ENCODE measurements at regions not wholly inside any gene's neighbourhood (a gene's known extent, or its start where the extent isn't known, plus 50 kb on each side); places are given as distances from the start of the nearest gene placed in this dataset.
"Not testable (repeated sequence)": the region's sequence is repeated elsewhere in the genome, so short reads cannot be mapped to it uniquely, and the experiment has no call there.

DNA sequence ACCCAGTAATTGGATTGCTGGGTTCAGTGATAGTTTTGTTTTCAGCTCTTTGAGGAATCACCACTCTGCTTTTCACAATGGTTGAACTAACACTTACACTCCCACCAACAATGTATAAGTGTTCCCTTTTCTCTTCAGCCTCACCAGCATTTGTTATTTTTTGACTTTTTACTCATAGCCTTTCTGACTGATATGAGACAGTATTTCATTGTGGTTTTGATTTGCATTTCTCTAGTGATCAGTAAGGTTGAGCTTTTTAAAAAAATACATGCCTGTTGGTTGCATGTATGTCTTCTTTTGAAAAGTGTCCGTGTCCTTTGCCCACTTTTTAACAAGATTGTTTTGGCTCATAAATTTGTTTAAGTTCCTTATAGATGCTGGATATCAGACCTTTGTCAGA, 185.7 kb upstream of the CCNH start:
- DNase-seq, result no peak

DNA sequence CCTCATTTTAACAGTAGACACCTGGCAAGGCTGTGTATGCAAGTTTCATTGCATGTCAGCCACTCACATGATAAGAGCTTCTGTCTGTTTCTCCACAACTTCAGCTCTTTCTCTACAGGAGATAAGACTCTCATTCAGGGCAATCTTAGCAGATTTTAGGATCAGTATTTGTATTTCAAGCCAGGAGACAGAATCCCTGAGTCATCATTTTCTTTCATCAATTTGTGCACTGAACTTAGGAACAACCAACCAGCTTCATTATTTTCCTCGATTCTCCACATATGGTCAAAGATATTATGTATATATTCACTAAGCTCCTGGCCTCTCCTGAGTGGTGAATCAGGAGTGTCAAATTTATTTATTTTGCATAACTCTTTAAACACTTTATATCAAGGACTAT, 181.8 kb upstream of the CCNH start:
- DNase-seq, result no peak

DNA sequence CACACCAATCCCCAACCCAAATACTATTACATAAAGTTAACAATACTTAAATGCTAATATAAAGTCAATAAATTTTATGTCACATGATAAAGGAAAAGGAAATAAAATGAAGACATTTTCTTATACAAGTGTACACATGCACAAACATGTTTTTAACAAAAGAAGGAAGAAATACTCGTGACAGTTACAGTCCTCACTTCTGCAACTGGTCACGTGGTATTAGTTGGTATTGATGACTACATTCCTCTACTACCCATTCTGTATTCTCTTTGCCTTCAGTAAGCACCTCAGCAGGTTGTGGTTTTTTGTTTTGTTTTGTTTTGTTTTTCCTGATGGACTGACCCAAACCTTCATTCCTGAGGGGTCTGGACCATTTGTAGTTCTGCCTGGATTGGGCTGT, 176.9 kb upstream of the CCNH start:
- no peak for DNase-seq

DNA sequence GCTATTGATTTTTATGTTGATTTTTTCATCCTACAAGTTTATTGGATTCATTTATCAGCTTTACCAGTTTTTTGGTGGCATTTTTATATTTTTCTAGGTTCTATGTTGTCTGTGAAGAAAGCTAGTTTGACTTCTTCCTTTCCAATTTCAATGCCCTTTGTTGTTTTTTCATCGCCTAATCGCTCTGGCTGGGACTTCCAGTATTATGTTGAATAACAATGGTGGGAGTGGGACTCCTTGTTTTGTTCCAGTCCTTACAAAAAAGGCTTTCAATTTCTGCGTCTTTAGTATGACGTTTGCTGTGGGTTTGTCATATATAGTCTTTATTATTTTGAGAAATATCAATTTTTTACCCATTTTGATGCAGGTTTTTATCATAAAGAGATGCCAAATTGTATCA, 175.6 kb upstream of the CCNH start:
- no peak for DNase-seq

DNA sequence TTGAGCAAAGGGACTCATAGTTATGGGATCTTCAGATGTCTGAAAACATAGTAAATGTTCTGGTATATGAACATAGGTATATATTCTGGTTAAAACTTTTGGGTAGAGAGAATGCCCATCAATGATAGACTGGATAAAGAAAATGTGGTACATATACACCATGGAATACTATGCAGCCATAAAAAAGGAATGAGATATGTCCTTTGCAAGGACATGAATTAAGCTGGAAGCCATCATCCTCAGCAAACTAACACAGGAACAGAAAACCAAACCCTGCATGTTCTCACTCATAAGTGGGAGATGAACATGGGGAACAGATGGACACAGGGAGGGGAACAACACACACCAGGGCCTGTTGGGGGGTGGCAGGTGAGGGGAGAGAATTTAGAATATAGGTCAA, 171.0 kb upstream of the CCNH start:
- DNase-seq, result not testable (repeated sequence)

DNA sequence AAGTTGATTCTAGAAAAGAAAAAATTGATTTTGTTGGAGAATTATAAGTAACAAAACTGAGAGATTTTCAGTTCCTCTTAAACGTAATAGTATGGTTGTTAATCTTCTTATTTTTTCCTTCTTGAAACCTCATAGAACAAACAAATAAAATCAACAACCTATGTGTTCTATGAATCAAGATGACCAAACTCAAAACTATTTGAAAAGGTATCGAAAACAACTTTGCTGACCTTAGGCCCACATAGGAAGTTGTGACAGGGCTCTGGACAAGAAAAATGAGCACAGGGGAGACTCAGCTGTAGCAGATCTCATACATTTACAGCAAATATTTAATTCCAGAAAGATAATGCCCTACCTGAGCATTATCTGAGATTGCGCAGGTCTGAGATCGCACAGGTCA, 169.4 kb upstream of the CCNH start:
- DNase-seq, result no peak

DNA sequence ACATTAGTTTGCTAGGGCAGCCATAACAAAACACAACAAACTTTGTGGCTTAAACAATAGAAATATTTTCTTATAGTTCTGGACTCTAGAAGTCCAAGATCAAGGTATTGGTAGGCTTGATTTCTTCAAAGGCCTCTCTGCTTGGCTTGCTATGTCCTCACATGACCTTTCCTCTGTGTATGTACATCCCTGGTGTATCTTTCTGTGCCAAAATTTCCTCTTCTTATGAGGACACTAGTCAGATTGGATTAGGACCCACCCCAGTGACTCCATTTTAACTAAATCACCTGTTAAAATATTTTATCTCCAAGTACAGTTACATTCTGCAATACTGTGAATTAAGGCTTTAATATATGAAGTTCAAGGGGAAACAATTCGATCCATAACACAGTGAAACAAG, 168.9 kb upstream of the CCNH start:
- DNase-seq, result no peak

DNA sequence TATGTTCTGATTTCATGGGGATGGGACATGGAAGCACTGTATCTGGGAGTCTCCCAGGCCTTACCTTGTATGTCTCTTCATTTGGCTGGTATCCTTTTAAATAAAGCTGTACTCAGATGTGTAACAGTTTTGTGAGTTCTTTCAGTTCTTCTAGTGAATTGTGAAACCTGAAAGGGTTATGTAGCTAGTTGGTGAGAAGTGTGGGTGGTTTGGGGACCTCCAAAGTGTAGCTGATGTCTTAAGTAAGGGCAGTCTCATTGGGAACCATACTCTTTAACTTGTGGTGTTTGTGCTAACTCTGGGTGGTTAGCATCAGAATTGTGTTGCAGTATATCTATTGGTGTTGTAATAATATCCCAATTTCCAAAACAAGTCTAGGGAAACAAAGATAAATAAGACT, 166.9 kb upstream of the CCNH start:
- no peak for DNase-seq

DNA sequence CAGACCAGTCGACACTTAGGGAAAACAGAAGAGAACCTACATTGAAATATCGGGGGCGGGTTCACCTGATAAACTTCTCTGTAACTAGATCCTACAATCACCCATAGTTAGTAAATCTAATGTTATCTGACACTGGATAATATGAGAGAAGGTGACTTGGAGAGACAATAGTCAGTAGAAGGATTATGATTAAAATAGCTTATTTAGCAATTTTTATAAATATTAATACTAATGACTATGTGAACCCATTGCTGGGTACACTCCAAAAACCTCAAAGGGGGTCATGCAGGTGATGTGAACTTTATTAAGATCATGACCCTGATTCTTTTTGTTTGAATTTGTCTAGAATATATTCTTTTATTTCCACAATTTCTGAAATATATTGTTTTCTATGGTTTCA, 164.1 kb upstream of the CCNH start:
- DNase-seq, result no peak

DNA sequence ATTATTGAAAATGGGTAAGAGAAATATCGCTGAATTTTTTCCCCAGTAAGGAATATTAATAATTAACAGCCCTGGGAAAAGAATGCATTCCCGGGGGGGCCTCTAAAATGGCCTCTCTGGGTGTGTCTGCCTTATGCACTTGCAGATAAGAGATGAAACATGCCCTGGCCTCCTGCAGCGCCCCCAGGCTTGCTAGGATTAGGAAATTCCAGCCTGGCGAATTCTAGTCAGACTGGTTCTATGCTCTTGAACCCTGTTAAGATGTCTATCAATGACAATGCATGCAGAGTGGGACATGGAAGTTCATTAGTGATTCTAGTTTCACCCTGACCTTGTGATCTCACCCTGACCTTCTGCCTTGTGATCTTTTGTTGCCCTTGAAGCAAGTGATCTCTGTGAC, 163.6 kb upstream of the CCNH start:
- not testable (repeated sequence) for DNase-seq

DNA sequence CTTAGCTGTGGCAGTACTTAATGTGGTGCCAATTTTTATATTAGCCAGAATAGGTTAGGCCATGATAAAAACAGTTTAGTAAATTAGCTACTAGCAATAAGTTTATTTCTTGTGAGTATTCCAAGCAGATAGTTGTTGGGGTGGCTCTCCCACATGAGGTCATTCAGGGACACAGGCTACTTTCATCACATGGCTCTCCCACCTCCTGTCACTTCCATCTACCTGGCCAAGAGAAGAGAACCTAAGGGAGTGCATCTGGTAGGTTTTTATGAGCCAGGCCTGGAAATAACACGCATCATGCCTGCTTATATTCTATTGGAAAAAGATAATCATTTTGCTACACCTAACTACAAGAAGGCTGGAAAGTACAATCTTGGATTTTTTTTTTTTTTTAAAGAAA, 161.4 kb upstream of the CCNH start:
- DNase-seq, result no peak

DNA sequence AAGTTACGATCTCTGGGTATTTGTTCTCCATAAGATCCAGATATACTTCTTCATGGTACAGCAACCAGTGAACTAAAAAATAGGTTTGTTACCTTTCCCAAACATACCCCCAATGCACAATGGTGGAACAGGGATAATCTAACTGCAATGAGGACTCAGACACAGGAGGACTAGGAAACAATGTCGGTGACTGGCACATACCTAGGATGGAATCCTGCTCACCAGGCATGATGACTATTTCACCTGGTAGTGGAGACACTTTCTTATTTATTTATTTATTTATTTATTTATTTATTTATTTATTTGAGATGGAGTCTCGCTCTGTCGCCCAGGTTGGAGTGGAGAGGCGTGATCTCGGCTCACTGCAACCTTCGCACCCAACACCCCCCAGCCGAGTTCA, 159.9 kb upstream of the CCNH start:
- no peak for DNase-seq

DNA sequence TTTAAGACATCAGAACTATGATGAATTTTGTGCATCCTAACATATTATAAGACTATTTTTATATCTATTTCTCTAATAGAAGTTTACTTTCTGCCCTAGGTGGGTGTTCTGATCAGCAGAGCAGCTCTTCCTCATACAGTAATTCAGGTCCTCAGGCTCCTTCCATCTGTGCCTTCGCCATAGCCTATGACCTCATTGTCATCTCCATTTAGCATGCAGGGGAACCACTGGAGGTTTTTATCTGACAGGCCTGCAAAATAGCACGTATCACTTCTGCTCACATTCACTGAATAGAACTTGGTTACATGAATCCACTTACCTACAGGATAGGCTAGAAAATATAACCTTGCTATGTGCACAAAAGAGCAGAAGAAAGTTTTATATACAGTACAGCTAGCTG, 159.4 kb upstream of the CCNH start:
- DNase-seq, result no peak

DNA sequence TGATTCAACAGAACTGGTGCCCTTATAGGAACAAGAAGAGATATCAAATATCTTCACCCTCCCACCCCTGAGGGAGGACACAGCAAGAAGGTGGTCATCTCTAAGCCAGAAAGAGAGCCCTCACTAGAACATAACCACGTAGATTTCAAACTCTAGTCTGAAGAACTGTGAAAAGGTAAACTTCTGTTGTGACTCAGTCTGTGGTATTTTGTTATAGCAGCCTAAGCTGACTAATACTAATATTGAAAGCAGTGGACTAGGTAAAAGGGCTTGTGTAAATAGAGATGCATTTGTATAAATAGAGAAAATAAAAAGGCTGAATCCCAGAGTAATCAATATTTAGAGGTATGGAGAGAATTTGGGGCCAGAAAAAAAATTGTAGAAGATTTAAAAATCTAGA, 157.6 kb upstream of the CCNH start:
- no peak for DNase-seq

DNA sequence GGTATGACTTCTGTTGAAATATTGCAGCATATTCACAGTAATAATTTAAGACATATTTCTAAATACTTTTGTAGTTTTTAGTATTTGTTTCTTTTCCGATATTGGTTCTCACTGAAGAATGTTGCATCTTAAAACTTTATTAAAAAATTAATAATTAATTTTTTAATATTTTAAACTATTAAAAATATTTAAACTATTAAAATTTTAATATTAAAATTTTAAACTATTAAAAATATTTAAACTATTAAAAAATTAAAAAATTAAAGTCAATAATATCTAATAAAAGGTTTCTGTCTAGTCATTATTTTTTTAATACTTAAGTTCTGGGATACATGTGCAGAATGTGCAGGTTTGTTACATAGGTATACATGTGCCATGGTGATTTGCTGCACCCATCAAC, 149.3 kb upstream of the CCNH start:
- DNase-seq, result no peak

DNA sequence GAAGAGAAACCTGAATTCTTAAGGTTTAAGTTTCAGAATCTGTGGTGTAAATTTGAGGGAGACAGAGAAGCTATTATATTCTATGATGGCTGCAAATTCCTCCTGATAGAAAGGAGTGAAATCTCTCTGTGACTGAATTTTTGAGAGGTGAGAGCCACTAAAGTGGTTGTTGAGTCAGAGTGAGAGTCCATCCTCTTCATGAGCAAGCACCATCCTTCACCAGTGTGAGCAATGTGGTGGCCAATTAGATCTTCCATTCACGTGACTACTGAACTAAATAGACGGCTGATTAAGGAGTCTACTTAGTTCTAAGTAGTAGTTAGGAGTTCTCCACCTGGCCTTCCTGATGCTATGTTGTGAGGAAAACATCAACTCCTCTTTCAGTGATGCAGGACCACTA, 147.8 kb upstream of the CCNH start:
- DNase-seq, result no peak

DNA sequence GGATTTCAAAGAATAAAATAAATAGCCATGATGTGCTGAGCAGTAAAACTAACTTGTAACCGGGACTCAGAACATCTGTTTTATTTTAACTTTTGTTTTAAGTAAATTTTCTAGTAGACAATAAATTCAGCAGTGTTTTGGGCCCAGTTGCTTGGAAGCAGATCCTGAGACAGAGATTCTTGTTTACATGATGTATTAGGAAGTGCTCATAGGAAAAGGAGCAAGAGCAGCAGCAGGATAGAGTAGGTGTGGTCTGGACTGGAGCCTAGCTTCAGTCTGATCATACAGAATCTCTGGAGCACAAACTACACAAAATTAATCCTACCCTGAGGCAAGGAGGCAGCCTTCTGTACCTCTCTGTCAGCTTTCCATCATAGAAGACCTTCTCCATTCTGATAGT, 139.2 kb upstream of the CCNH start:
- no peak for DNase-seq

DNA sequence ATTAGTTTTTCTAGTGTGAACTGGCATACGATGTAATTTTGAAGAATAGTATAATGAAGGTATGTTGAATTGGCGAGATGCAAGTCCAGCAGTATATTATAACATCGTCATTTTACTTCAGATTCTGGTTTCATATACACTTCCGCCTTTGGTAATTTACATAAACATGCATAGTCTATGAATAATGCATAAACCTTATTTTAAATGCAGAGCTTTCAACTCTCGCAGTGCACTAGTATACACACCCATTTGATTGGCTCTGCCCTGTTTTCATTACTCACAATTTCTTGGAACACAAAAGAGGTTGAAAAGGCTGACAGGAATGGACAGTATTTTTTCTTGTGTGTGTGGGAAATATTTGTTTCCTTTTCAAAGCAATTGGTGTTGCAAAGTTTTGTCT, 128.9 kb upstream of the CCNH start:
- DNase-seq, result no peak

DNA sequence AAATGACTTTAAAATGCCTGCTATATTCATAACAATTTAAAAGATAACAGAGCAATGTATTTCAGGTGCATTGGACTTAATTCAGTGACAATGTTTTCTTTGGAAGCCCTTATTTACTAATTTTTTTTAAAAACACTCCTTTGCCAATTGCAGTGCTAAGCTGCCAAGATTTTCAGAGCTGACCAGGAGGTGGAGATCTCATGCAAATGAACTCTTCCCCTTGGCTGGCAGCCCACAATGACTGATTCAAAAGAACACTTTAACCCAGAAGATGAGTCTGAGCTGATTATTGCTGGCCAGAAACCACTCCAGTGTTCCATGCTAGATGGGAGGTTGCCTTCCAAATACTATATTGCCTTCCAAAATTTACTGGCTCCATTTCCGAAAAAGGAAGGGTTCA, 128.3 kb upstream of the CCNH start:
- DNase-seq, result no peak

DNA sequence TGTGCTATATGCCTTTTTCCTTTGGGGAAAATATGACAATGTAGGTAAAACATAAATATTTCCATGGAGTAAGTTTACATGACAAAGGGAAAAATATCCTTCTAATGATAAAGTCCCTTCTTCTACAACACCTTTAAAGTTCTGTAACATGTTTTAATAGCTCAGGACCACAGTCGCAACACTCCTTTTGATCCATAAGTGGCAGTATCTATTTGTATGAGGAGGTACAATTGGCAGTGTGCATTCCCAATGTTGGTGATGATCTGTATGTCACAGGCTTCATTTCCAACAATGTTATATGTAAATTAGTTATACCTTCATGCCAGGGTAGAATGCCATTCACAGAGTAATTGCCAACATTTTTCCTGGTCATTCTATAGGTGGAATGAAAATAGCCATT, 127.1 kb upstream of the CCNH start:
- DNase-seq, result no peak

DNA sequence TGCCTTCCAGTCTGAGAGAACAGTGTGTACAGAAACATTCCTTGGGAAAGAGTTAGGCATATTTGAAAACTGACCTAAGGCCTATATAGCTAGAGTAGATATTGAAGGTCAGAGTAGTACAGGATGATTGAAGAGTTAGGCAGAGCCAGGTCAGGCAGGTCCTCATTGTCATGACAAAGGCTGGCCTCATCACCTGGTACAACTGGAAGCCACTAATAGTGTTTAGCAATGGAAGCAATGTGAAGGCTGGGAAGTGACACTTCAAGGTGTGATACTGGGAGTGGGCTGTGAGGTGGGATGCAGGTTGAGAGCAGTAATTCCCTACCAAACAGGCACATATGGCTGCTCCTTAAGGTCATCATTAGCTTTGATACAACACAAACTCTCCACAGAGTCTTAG, 123.6 kb upstream of the CCNH start:
- no peak for DNase-seq

DNA sequence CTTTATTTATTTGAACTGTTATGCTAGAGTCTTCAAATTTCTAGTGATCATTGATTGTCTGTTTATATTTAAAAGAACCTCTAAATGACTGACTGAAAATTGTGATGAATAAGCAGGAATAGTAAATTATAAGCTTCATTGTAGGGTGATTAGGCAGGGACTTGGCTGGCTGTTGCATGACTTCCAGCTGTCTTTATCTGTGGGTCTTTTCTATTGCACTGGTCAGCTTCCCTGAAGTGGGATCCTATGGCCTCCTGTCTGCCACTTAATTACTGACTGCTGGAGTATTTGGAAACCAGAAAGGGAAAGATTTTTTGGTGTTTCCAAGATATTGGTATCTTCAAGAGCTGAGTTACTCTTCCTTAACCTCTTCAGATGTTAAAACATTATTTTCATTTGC, 123.0 kb upstream of the CCNH start:
- no peak for DNase-seq

DNA sequence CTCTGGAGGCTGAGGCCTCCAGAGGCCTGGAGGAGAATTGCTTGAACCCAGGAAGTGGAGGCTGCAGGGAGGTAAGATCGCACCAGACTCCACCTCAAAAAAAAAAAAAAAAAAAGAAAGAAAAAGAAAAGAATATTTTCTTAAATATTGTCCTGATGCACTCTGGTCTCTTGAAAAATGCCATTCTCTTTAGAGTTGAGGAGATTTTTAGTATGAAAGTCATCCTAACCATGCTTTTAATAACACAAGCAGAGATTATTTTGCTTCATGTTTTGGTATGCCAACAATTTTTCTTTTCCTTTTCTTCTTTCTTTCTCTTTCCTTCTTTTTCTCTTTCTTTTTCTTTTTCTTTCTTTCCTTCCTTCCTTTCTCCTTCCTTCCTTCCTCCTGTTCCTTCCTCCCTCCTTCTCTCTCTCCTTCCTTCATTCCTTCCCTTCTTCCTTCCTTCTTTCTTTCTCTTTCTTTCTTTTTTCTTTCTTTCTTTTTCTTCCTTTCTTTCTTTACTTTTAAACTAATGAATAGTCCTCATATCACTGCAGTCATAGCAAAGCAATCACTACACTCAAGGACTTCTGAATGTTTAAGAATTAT, 116.9 kb upstream of the CCNH start:
- no peak for DNase-seq

DNA sequence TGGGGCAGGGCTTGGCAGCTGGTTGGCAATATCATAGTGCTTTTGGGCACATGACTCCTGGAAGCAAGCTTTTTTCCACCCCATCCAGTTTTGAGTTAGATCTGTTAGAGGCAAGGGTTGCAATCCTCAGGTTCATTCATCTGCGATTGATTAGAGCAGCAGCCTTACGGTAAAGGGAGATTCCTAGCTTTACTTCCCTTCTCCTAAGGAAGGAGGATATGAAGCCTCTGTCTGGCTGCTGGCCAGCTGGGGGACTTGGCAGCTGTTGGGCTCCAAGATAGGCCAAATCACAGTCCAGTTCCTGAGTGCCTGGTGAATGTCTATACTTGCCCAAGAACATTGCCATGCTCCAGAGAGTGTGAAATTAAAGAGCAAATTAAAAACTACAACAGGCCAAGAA, 113.4 kb upstream of the CCNH start:
- DNase-seq, result no peak

DNA sequence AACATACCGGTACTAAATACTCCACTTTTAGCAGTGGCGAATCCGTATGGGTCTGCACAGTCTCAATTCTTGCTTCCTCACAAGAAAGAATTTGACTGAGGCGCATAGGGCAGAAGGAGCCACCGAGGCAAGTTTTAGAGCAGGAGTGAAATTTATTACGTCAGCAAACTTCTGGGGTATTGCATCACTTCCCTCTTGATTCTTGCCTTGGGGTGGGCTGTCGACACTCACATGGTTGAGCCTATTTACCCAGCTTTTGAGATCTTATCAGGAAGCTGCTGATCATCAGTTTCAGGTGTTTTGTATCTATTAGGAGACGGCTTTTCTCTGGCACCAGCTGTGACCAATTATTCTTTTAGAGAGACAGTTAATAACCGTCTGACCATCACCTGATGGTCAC, 111.5 kb upstream of the CCNH start:
- DNase-seq, result no peak

DNA sequence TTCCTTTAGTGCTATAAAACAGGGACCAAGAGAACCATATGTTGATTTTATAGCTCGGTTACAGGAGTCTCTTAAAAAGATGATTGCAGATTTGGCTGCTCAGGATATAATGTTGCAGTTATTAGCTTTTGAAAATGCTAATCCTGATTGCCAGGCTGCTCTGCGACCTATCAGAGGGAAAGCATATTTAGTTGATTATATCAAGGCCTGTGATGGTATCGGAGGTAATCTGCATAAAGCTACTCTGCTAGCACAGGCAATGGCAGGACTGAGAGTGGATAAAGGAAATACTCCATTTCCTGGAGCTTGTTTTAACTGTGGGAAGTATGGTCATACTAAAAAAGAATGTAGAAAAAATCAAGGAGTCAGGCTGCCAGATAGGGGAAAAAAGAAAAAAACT, 99.0 kb upstream of the CCNH start:
- DNase-seq, result not testable (repeated sequence)

All from suppressor macrophage treated with lipopolysaccharide for 1 hour (primary cell).